WERI-Rb-1 (cell line): ENCODE measurements at regions not wholly inside any gene's neighbourhood (a gene's known extent, or its start where the extent isn't known, plus 50 kb on each side); places are given as distances from the start of the nearest gene placed in this dataset.

Source experiments
- DNase-seq: peaks from one replicate; pipeline ENCODE4 v3.0.0-alpha.2; 2020
- H3K27ac ChIP-seq: fragments of 250-450 bp; sonication (Bioruptor Pico); 2 replicates; pipeline ENCODE4 v1.5.1; 2020; ENCODE audit warnings: mild to moderate bottlenecking, moderate library complexity
- H3K27me3 ChIP-seq: fragments of 250-450 bp; sonication (Bioruptor Pico); 2 replicates; pipeline ENCODE4 v1.5.1; 2021; ENCODE audit warnings: mild to moderate bottlenecking, low read depth, moderate library complexity; ENCODE audit not compliant: insufficient read depth, severe bottlenecking
- H3K36me3 ChIP-seq: fragments of 250-450 bp; sonication (Bioruptor Pico); 2 replicates; pipeline ENCODE4 v1.5.1; 2020; ENCODE audit warnings: mild to moderate bottlenecking, moderate library complexity
- H3K4me3 ChIP-seq: 2 replicates; pipeline ENCODE4 v1.5.1; 2011; ENCODE audit warnings: low read depth, mild to moderate bottlenecking, control low read depth, low read length
- H3K9me3 ChIP-seq: fragments of 250-450 bp; sonication (Bioruptor Pico); 2 replicates; pipeline ENCODE4 v1.5.1; 2021; ENCODE audit warnings: mild to moderate bottlenecking, moderate library complexity; ENCODE audit not compliant: severe bottlenecking
- CTCF ChIP-seq: IDR thresholded peaks from 2 replicates; pipeline ENCODE4 v1.5.1; 2011; ENCODE audit warnings: low read depth, mild to moderate bottlenecking, control low read depth, inconsistent platforms, low read length

DNA sequence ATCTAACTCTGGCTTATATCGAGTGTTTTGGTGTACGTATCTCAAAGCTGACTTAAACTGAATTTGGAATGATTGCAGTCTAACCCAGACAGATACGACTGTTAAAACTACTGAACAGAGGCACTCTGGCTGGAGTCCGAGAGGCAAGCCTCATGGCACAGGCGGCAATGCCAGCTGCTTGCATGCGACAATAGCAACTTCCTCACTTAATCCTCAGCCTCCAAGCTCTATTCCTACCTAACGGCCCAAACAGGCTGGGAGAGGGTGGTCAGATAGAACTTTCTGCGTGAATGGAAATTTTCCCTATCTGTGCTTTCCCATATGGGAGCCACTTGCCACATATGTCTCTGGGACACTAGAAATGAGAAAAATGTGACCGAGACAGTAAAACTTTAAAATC lies 292.0 kb upstream of the KLF6 start:
- Histone ChIP-seq H3K9me3 (no peaks in the 10 kb centered on the region), H3K27me3 (no peaks in the 10 kb centered on the region), H3K4me3 (no peak overlapping the region), H3K36me3 (no peaks in the 10 kb centered on the region), H3K27ac (no peak overlapping the region)
- no peak for TF ChIP-seq CTCF
- DNase-seq = no peak

GRCh38 chr10:4075443-4075842 lies 290.4 kb upstream of the KLF6 start:
- H3K27ac ChIP-seq = no peak overlapping the region
- no peaks in the 10 kb centered on the region for H3K27me3 ChIP-seq
- no peak for TF ChIP-seq CTCF
- H3K9me3 ChIP-seq = no peaks in the 10 kb centered on the region
- H3K36me3 ChIP-seq = no peaks in the 10 kb centered on the region
- no peak overlapping the region for H3K4me3 ChIP-seq
- DNase-seq = no peak

- TF ChIP-seq CTCF = no peak
- H3K27ac ChIP-seq = no peak overlapping the region
- no peak for DNase-seq
- H3K27me3 ChIP-seq = no peaks in the 10 kb centered on the region
- H3K9me3 ChIP-seq = no peaks in the 10 kb centered on the region
- no peaks in the 10 kb centered on the region for H3K36me3 ChIP-seq
- no peak overlapping the region for H3K4me3 ChIP-seq
These were observed 289.8 kb upstream of the KLF6 start for GRCh38 chr10:4074545-4075407.

DNA sequence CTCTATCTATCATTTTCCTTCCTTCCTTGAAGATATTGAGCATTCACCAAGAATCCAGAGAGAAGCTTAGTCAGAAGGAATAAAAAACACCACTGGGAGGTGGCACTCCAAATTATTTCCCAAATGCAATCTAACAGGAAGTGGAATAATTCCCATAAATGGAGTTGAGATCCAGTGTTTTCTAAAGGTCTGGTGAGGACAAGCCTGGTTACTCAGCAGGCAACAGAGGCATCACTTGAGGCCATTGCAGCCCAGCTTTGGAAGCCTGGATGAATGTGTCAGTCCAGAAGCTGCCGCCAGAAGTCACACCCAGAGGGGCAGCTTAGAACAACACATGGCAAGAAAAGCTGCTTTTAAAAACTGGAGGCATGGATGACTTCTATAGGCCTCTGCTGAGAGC lies 288.9 kb upstream of the KLF6 start:
- H3K36me3 ChIP-seq = no peaks in the 10 kb centered on the region
- no peaks in the 10 kb centered on the region for H3K9me3 ChIP-seq
- no peak for DNase-seq
- H3K4me3 ChIP-seq = no peak overlapping the region
- H3K27ac ChIP-seq = no peak overlapping the region
- H3K27me3 ChIP-seq = no peaks in the 10 kb centered on the region
- no peak for TF ChIP-seq CTCF

DNA sequence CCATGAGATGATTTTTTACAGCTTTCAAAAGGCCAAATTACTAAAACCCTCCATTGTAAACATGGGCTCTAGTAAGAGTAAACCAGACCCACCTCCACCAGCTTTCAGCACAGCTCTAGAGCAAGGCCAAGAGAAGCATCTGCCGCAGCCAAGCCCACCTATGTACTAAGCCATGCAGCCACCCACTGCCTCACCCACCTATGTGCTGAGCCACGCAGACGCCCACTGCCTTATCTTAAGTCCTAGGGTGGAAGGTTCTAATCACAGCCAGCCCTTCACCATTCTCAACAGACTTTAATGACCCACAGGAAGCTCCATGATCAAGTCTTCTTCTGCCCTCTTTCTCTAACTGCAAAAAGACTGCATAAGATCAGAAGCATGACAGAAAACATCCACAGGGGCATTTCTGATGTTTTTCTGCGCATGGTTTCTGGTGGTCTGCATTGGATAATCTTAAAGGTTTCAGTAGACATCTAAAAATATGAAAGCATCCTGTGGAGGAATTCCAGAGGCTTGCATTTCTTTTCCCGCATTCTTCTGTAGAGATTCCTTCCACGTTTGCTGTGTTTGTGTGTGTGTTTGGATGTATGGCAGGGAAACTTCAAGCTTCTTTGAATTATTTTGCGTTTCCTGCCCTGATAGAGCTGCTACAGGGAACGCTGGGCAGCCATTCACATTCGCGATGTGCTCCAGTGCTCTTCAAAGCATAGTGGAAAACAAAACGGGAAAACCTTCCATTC lies 286.1 kb upstream of the KLF6 start:
- Histone ChIP-seq H3K4me3 (no peak overlapping the region), H3K27me3 (no peaks in the 10 kb centered on the region), H3K36me3 (no peaks in the 10 kb centered on the region), H3K27ac (no peak overlapping the region), H3K9me3 (no peaks in the 10 kb centered on the region)
- no peak for DNase-seq
- no peak for TF ChIP-seq CTCF
